Stimulated activated CD4-positive, alpha-beta T cell treated with anti-CD3 and anti-CD28 coated beads, Interleukin-4, amount 100 ng/mL, for 24 hours (primary cell): ENCODE measurements at regions not wholly inside any gene's neighbourhood (a gene's known extent, or its start where the extent isn't known, plus 50 kb on each side); places are given as distances from the start of the nearest gene placed in this dataset.

Experiments used
- DNase-seq: peaks from one replicate; pipeline ENCODE4 v3.0.0-alpha.2; 2020

GRCh38 chr10:3510741-3511140 lies 274.3 kb downstream of the KLF6 start:
- no peak for DNase-seq

GRCh38 chr10:3509355-3509754 lies 275.7 kb downstream of the KLF6 start:
- no peak for DNase-seq

GRCh38 chr10:3503299-3503698 lies 281.7 kb downstream of the KLF6 start:
- no peak for DNase-seq

GRCh38 chr10:3502673-3503072 lies 282.3 kb downstream of the KLF6 start:
- DNase-seq: no peak

GRCh38 chr10:3500408-3500856 lies 284.6 kb downstream of the KLF6 start:
- DNase-seq: no peak

- DNase-seq: no peak
Measured at GRCh38 chr10:3499120-3499519, 285.9 kb downstream of the KLF6 start.

GRCh38 chr10:3497581-3497980 lies 287.4 kb downstream of the KLF6 start:
- no peak for DNase-seq

GRCh38 chr10:3496138-3496537 lies 288.9 kb downstream of the KLF6 start:
- DNase-seq: no peak

GRCh38 chr10:3495281-3495680 lies 289.7 kb downstream of the KLF6 start:
- no peak for DNase-seq

GRCh38 chr10:3494838-3495230 lies 290.2 kb downstream of the KLF6 start:
- no peak for DNase-seq

- DNase-seq: no peak
Measured at GRCh38 chr10:3494131-3494837, 290.7 kb downstream of the KLF6 start.

- no peak for DNase-seq
Measured at GRCh38 chr10:3493621-3494020, 291.4 kb downstream of the KLF6 start.

- no peak for DNase-seq
Measured at GRCh38 chr10:3491571-3491970, 293.4 kb downstream of the KLF6 start.

- no peak for DNase-seq
Measured at GRCh38 chr10:3487228-3487627, 297.8 kb downstream of the KLF6 start.

GRCh38 chr10:3486346-3487065 lies 298.5 kb downstream of the KLF6 start:
- DNase-seq: no peak

GRCh38 chr10:3485057-3485686 lies 299.8 kb downstream of the KLF6 start:
- DNase-seq: no peak

GRCh38 chr10:3484306-3485056 lies 300.5 kb downstream of the KLF6 start:
- DNase-seq: no peak

- no peak for DNase-seq
Measured at GRCh38 chr10:3482200-3482993, 302.6 kb downstream of the KLF6 start.

GRCh38 chr10:3481496-3481895 lies 303.5 kb downstream of the KLF6 start:
- DNase-seq: no peak

GRCh38 chr10:3480990-3481315 lies 304.1 kb downstream of the KLF6 start:
- no peak for DNase-seq

- no peak for DNase-seq
Measured at GRCh38 chr10:3480281-3480989, 304.6 kb downstream of the KLF6 start.
